ENCODE measurements at regions not wholly inside any gene's neighbourhood (a gene's known extent, or its start where the extent isn't known, plus 50 kb on each side); places are given as distances from the start of the nearest gene placed in this dataset.
A peak's percentile ranks its signal among the peaks of the same experiment; 100 is the strongest.
"Not testable (repeated sequence)": the region's sequence is repeated elsewhere in the genome, so short reads cannot be mapped to it uniquely, and the experiment has no call there.

DNA sequence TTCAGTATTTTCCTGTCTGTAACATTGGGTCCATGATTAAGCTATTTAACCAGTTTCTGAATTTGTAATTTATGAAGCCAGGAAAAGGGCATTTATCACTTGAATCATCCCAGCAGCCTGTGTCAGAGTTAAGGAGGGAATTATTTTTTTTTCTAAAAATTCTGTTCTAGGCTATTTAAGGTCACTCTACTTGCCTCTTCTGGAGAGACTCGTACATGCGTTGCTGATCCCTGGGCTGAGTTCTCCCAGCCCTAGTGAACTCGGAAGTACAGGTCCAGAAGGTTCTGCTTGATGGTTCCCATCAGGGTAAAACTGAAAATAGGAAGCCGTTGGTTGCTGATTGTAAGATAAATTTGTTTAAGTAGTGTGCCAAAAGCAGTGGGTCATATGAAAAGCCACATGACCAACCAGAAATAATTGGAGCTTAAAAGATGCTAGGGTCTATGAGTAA, 90.7 kb downstream of the GPR88 start:
- DNase-seq (ENCODE audit: low spot score): peak; percentile 59

DNA sequence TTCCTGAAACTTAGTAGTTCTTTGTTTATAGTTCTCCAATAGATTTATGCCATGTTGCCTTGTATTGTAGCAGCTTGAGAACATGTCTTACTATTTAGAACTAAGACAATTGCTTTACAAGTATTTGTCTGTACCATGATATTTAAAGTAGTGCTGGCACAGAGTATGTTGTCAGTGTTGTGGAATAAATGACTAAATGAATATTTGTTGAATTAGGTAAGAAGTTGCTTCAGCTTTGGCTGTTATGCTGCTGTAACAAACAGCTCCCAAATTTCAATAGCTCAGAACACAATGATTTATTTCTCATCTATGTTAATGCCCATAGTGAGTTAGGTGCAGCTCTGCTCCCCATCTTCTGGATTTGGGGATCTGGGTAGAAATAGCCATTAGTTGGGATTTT, 90.2 kb upstream of the VCAM1 start:
- DNase-seq (ENCODE audit: low spot score): peak; percentile 47

DNA sequence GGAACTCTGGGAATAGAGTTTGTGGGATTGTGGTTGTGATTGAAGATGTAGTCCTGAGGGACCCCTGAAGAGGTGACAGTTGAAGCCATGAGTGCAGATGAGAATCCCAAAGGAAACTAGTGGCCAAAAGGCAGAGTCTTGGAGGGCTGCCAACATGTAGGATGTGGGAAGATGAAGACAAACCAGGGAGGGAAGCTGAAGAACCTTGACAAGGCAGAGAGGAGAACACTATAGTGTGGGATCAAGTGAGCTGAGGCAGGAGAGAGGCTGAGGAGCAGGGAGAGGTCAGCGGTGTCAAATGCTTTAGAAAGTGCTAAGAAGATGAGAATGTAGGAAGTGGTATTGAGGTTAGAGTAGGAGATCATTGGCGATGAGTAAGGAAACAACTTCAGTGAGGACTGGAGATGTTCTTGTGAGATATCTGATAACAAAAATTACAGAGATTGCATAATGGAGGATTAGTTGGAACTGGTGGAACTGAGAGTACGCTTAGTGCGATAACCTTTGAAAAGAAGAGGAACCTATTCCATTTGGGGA, 88.5 kb upstream of the VCAM1 start:
- peak; percentile 96 for DNase-seq (ENCODE audit: low spot score)

GRCh38 chr1:100642826-100643225, 76.7 kb upstream of the VCAM1 start:
- peak; percentile 79 for DNase-seq (ENCODE audit: low spot score)

DNA sequence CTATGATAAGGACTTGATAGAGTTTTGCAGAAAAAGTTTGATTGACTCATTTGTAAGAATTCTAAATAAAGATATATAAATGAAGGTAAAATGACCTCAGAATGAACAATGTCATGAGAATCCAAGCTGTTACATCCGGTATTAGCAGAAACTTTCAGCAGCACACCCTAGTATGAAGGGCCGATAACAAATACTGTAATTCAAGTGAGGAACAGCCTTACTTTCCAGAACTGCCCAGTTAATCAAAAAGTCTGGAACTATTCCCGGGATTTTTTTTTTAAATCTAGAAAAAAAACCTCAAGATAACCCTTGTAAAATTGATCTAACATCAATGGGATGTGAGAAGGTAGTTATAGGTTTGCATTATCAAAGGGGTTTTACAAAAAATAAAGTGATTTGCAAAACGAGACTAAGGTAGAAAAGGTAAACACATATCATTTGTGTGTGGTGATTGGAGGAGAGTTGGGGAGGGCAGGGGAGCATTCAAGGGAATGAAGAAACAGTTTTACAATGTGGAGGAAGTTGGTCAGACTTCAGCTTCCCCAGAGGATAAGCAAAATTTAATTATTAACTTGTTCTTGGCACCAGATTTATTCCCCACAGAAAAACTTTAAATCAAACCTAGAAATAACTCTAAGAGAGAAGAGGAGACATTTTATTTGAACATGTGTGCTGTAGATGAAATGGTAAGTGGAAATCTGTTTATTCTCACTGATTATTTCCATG, 75.9 kb upstream of the VCAM1 start:
- DNase-seq (ENCODE audit: low spot score): peak; percentile 87

DNA sequence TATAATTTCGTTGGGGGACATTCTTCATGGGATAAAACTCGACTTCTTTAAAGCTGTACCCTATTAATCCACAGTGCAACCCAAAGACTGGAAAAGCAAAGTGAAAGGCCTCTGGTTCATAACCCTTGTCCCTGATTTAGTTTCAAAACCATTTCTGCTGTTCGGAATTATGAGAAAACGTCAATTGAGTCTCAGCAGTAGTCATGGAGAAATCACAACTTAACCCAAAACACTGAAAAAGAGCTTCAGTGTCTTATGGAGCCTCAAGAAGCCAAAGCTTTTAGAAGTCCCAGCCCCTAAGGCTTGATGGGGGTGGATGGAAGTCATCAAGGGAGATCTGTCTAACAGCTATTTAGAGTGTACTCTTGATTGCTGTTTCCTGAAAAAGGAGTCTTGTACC, 73.5 kb upstream of the VCAM1 start:
- no peak for DNase-seq (ENCODE audit: low spot score)

- no peak for DNase-seq (ENCODE audit: low spot score)
These were observed 70.4 kb upstream of the VCAM1 start for GRCh38 chr1:100649146-100649545.

- DNase-seq (ENCODE audit: low spot score): peak; percentile 95
These were observed 61.4 kb upstream of the VCAM1 start for GRCh38 chr1:100657876-100658715.

GRCh38 chr1:100658716-100659026, 60.9 kb upstream of the VCAM1 start:
- DNase-seq (ENCODE audit: low spot score): no peak

- no peak for DNase-seq (ENCODE audit: low spot score)
These were observed 58.4 kb upstream of the VCAM1 start for GRCh38 chr1:100661176-100661575.

- not testable (repeated sequence) for DNase-seq (ENCODE audit: low spot score)
These were observed 51.0 kb upstream of the VCAM1 start for GRCh38 chr1:100668494-100668893.

Data from kidney tubule cell (primary cell).